ENCODE measurements at regions not wholly inside any gene's neighbourhood (a gene's known extent, or its start where the extent isn't known, plus 50 kb on each side); places are given as distances from the start of the nearest gene placed in this dataset.

- no peaks in the 10 kb centered on the region for H3K27me3 ChIP-seq
- DNase-seq (ENCODE audit: low spot score in 2 of 2) = no peak
- no peaks in the 10 kb centered on the region for H3K9me3 ChIP-seq
- intact Hi-C loops (cut with DNase I; ENCODE audit: low total_unique reads) = no loop called here
- H3K4me3 ChIP-seq = no peak overlapping the region
- no peak overlapping the region for H3K27ac ChIP-seq
- TF ChIP-seq CTCF (IDR thresholded peaks at IDR 0.05) = no peak
- no peaks in the 10 kb centered on the region for H3K4me1 ChIP-seq
- H3K36me3 ChIP-seq = no peaks in the 10 kb centered on the region
Measured at GRCh38 chr18:42644729-42645131, 470.8 kb downstream of the RIT2 start.

GRCh38 chr18:42649331-42650035 is 466.0 kb downstream of the RIT2 start:
- Histone ChIP-seq H3K4me1 (no peaks in the 10 kb centered on the region), H3K9me3 (no peaks in the 10 kb centered on the region), H3K27ac (no peak overlapping the region), H3K4me3 (no peak overlapping the region), H3K36me3 (no peaks in the 10 kb centered on the region), H3K27me3 (no peaks in the 10 kb centered on the region)
- TF ChIP-seq POLR2AphosphoS5 (IDR thresholded peaks at IDR 0.05) (no peak), CTCF (IDR thresholded peaks at IDR 0.05) (no peak)
- intact Hi-C loops (cut with DNase I; ENCODE audit: low total_unique reads) = loop anchor here (5.0 kb wide), 1 partner anchor 158 kb away; no protein-coding TSS in a partner anchor
- no peak for DNase-seq (ENCODE audit: low spot score in 2 of 2)

- Histone ChIP-seq H3K4me1 (no peaks in the 10 kb centered on the region), H3K4me3 (no peak overlapping the region), H3K27me3 (no peaks in the 10 kb centered on the region), H3K27ac (no peak overlapping the region), H3K36me3 (no peaks in the 10 kb centered on the region), H3K9me3 (no peaks in the 10 kb centered on the region)
- intact Hi-C loops (cut with DNase I; ENCODE audit: low total_unique reads) = loop anchor here (5.0 kb wide), 1 partner anchor 153 kb away; no protein-coding TSS in a partner anchor
- TF ChIP-seq CTCF (IDR thresholded peaks at IDR 0.05) = no peak
- no peak for TF ChIP-seq POLR2AphosphoS5 (IDR thresholded peaks at IDR 0.05)
- no peak for TF ChIP-seq POLR2A (IDR thresholded peaks at IDR 0.05)
- DNase-seq (ENCODE audit: low spot score in 2 of 2) = no peak
Measured at GRCh38 chr18:42654556-42654955, 460.9 kb downstream of the RIT2 start.

- Histone ChIP-seq H3K27ac (no peak overlapping the region), H3K27me3 (no peaks in the 10 kb centered on the region), H3K4me3 (no peak overlapping the region), H3K9me3 (no peaks in the 10 kb centered on the region), H3K4me1 (no peaks in the 10 kb centered on the region), H3K36me3 (no peaks in the 10 kb centered on the region)
- intact Hi-C loops (cut with DNase I; ENCODE audit: low total_unique reads) = no loop called here
- DNase-seq (ENCODE audit: low spot score in 2 of 2) = no peak
- no peak for TF ChIP-seq CTCF (IDR thresholded peaks at IDR 0.05)
- no peak for TF ChIP-seq POLR2AphosphoS5 (IDR thresholded peaks at IDR 0.05)
- TF ChIP-seq POLR2A (IDR thresholded peaks at IDR 0.05) = no peak
Measured at GRCh38 chr18:42657551-42657950, 457.9 kb downstream of the RIT2 start.

- Histone ChIP-seq H3K27ac (no peak overlapping the region), H3K36me3 (no peaks in the 10 kb centered on the region), H3K27me3 (no peaks in the 10 kb centered on the region), H3K4me3 (no peak overlapping the region), H3K9me3 (no peaks in the 10 kb centered on the region), H3K4me1 (no peaks in the 10 kb centered on the region)
- TF ChIP-seq POLR2A (IDR thresholded peaks at IDR 0.05) = no peak
- no peak for TF ChIP-seq CTCF (IDR thresholded peaks at IDR 0.05)
- TF ChIP-seq POLR2AphosphoS5 (IDR thresholded peaks at IDR 0.05) = no peak
- no peak for DNase-seq (ENCODE audit: low spot score in 2 of 2)
- intact Hi-C loops (cut with DNase I; ENCODE audit: low total_unique reads) = no loop called here
Measured at GRCh38 chr18:42658171-42658570, 457.3 kb downstream of the RIT2 start.

All from breast epithelium (tissue), 4 donors.